Spleen (tissue), 7 donors: ENCODE measurements at regions not wholly inside any gene's neighbourhood (a gene's known extent, or its start where the extent isn't known, plus 50 kb on each side); places are given as distances from the start of the nearest gene placed in this dataset.

ENCODE experiments used
- POLR2A ChIP-seq, 3 donors: fragments of 450-650 bp; IDR thresholded peaks; one replicate each; pipeline ENCODE4 v1.5.1; 2017; ENCODE audit warnings: antibody characterized with exemption in 3 of 3, mild to moderate bottlenecking in 1 of 3
- POLR2AphosphoS5 ChIP-seq, 3 donors: sonication (generic); formaldehyde crosslinking; IDR thresholded peaks; one replicate each; pipeline ENCODE4 v1.5.1; 2017; ENCODE audit warnings: antibody characterized with exemption in 3 of 3
- TF ChIP-seq, protein P1 (sequence below), 11 experiments: fragments of 200-600 bp in 7 of 11; fragments of 450-650 bp in 4 of 11; sonication (generic) in 4 of 11; IDR thresholded peaks in 8 of 11; conservative IDR thresholded peaks in 3 of 11; 1 replicate in 7 of 11; 2 replicates in 4 of 11; pipeline versions ENCODE4 v1.4.0 to v1.8.0; 2016 to 2021; ENCODE audit warnings: antibody characterized with exemption in 11 of 11, inconsistent platforms in 4 of 11, mild to moderate bottlenecking in 1 of 11
- donor health status: DM: no; HTN: no; CAD: no; lungs with moderate emphysema.
- donor health status: DM: no; HTN: no; CAD: no.
- donor health status: DM: no; HTN: no; CAD: no.

DNA sequence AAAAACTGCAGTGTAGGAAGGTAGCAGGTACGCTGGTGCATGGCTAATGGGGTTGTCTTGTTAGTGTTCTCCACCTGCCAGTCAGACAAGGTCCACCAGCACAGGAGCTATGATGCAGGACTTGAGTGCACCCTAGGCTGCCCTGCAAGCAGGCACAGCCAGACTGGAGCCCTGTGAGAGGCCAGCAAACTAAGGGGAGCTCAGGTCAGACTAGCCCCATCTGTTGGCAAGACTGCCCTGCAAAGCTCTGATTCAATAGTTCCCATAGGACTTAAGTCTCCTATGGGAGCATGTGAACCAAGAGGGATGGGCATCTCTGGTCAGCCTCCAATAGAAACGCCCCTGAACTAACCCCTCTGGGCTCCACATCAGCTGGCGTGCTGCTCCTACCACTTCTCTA is 1307.3 kb downstream of the C4orf33 start:
- no peak for TF ChIP-seq POLR2A (IDR thresholded peaks at IDR 0.05)
- TF ChIP-seq, protein P1, sequence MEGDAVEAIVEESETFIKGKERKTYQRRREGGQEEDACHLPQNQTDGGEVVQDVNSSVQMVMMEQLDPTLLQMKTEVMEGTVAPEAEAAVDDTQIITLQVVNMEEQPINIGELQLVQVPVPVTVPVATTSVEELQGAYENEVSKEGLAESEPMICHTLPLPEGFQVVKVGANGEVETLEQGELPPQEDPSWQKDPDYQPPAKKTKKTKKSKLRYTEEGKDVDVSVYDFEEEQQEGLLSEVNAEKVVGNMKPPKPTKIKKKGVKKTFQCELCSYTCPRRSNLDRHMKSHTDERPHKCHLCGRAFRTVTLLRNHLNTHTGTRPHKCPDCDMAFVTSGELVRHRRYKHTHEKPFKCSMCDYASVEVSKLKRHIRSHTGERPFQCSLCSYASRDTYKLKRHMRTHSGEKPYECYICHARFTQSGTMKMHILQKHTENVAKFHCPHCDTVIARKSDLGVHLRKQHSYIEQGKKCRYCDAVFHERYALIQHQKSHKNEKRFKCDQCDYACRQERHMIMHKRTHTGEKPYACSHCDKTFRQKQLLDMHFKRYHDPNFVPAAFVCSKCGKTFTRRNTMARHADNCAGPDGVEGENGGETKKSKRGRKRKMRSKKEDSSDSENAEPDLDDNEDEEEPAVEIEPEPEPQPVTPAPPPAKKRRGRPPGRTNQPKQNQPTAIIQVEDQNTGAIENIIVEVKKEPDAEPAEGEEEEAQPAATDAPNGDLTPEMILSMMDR (IDR thresholded peaks at IDR 0.05 in 8 of 11, conservative IDR thresholded peaks at IDR 0.05 in 3 of 11), result no peak
- TF ChIP-seq POLR2AphosphoS5 (IDR thresholded peaks at IDR 0.05), result no peak
